IMR-90 (cell line): ENCODE measurements at regions not wholly inside any gene's neighbourhood (a gene's known extent, or its start where the extent isn't known, plus 50 kb on each side); places are given as distances from the start of the nearest gene placed in this dataset.
"Not testable (repeated sequence)": the region's sequence is repeated elsewhere in the genome, so short reads cannot be mapped to it uniquely, and the experiment has no call there.

Experiments
- ATAC-seq: fragments of 200-7000 bp; cut with Tn5 transposase; 2 replicates; pipeline ENCODE4 v1.9.1; 2020; ENCODE audit warnings: low read depth, mild to moderate bottlenecking, moderate library complexity
- BruUV-seq: library from RNA; stranded (reverse); fragments of 400-500 nt; replicated peaks from 2 replicates; lab custom pipeline; 2021; lab: Mats Ljungman, UMichigan
- CTCF ChIA-PET: fragments of 300-600 bp; formaldehyde crosslinking; extraction: SDS; loops from one replicate; lab custom pipeline; 2021; ENCODE audit warnings: antibody characterized with exemption; lab: Yijun Ruan, JAX
- POLR2A ChIA-PET: fragments of 300-600 bp; sonication (Branson Sonifier 250); formaldehyde crosslinking; loops from one replicate; lab custom pipeline; 2022; ENCODE audit warnings: antibody characterized with exemption; ENCODE audit not compliant: unreplicated experiment; lab: Charles Lee
- DNase-seq: peaks from one replicate; pipeline ENCODE4 v3.0.0; 2013
- H2AFZ ChIP-seq: replicated peaks from 2 replicates; pipeline ENCODE3; 2013; ENCODE audit warnings: low read length, mild to moderate bottlenecking; ENCODE audit not compliant: poor library complexity
- H2AK5ac ChIP-seq: 2 replicates; pipeline ENCODE4 v1.6.1; 2013; ENCODE audit warnings: low read depth, low read length, inconsistent platforms
- H2AK9ac ChIP-seq: replicated peaks from 2 replicates; pipeline ENCODE3; 2013; ENCODE audit warnings: mild to moderate bottlenecking, low read depth, low read length, moderate library complexity; ENCODE audit not compliant: poor library complexity
- H2BK120ac ChIP-seq: 2 replicates; pipeline ENCODE4 v1.6.1; 2013; ENCODE audit warnings: low read depth, low read length, inconsistent platforms
- H2BK15ac ChIP-seq: 3 replicates; pipeline ENCODE4 v1.6.1; 2013; ENCODE audit warnings: low read depth, low read length, inconsistent platforms
- H2BK20ac ChIP-seq: 2 replicates; pipeline ENCODE4 v1.6.1; 2013; ENCODE audit warnings: low read depth, mild to moderate bottlenecking, inconsistent platforms, low read length, moderate library complexity
- H2BK5ac ChIP-seq: 2 replicates; pipeline ENCODE4 v1.6.1; 2013; ENCODE audit warnings: mild to moderate bottlenecking, low read depth, low read length, inconsistent platforms; ENCODE audit not compliant: poor library complexity, severe bottlenecking
- H3K14ac ChIP-seq: replicated peaks from 2 replicates; pipeline ENCODE4 v1.6.1; 2013; ENCODE audit warnings: low read depth, low read length, inconsistent platforms
- H3K18ac ChIP-seq: 2 replicates; pipeline ENCODE4 v1.6.1; 2013; ENCODE audit warnings: low read depth, low read length, control low read depth
- H3K23ac ChIP-seq: 2 replicates; pipeline ENCODE4 v1.6.1; 2013; ENCODE audit warnings: low read depth, low read length, inconsistent platforms
- H3K27ac ChIP-seq: 2 replicates; pipeline ENCODE4 v1.5.1; 2013; ENCODE audit warnings: mild to moderate bottlenecking, control low read depth, low read length; ENCODE audit not compliant: insufficient read depth
- H3K27me3 ChIP-seq: 2 replicates; pipeline ENCODE4 v1.6.1; 2013; ENCODE audit warnings: low read length; ENCODE audit not compliant: control insufficient read depth, insufficient read depth
- H3K36me3 ChIP-seq: 2 replicates; pipeline ENCODE4 v1.6.1; 2013; ENCODE audit warnings: low read length, mixed read lengths; ENCODE audit not compliant: control insufficient read depth, insufficient read depth
- H3K4ac ChIP-seq: 2 replicates; pipeline ENCODE4 v1.6.1; 2013; ENCODE audit warnings: low read depth, low read length, inconsistent platforms
- H3K4me1 ChIP-seq: 2 replicates; pipeline ENCODE4 v1.6.1; 2013; ENCODE audit warnings: low read length, mixed read lengths; ENCODE audit not compliant: control insufficient read depth, insufficient read depth
- H3K4me2 ChIP-seq: 2 replicates; pipeline ENCODE4 v1.6.1; 2013; ENCODE audit warnings: low read depth, mild to moderate bottlenecking, control low read depth, low read length, moderate library complexity
- H3K4me3 ChIP-seq: 2 replicates; pipeline ENCODE4 v1.5.1; 2013; ENCODE audit warnings: low read depth, mild to moderate bottlenecking, control low read depth, low read length, moderate library complexity; ENCODE audit not compliant: insufficient read depth
- H3K56ac ChIP-seq: 2 replicates; pipeline ENCODE4 v1.6.1; 2013; ENCODE audit warnings: low read length, inconsistent platforms; ENCODE audit not compliant: insufficient read depth; ENCODE audit errors: extremely low read depth
- H3K79me1 ChIP-seq, 2 experiments: 2 replicates each; pipeline ENCODE4 v1.6.1; 2013; ENCODE audit warnings: low read length in 2 of 2, inconsistent platforms in 1 of 2, low read depth in 1 of 2
- H3K9ac ChIP-seq: 2 replicates; pipeline ENCODE4 v1.6.1; 2013; ENCODE audit warnings: low read depth, low read length, control low read depth
- H3K9me1 ChIP-seq: 2 replicates; pipeline ENCODE4 v1.6.1; 2013; ENCODE audit warnings: low read length, inconsistent platforms; ENCODE audit not compliant: insufficient read depth
- H3K9me3 ChIP-seq: 2 replicates; pipeline ENCODE4 v1.6.1; 2013; ENCODE audit warnings: low read length; ENCODE audit not compliant: control insufficient read depth, insufficient read depth
- H4K20me1 ChIP-seq: 2 replicates; pipeline ENCODE4 v1.6.1; 2013; ENCODE audit warnings: low read length, inconsistent platforms; ENCODE audit not compliant: insufficient read depth
- H4K5ac ChIP-seq: 2 replicates; pipeline ENCODE4 v1.6.1; 2013; ENCODE audit warnings: mild to moderate bottlenecking, low read depth, low read length, control low read depth
- H4K8ac ChIP-seq, 2 experiments: 2 replicates each; pipeline ENCODE4 v1.6.1; 2013; ENCODE audit warnings: low read depth in 2 of 2, low read length in 2 of 2, control low read depth in 1 of 2, inconsistent platforms in 1 of 2
- H4K91ac ChIP-seq: 2 replicates; pipeline ENCODE4 v1.6.1; 2013; ENCODE audit warnings: low read depth, low read length, inconsistent platforms; ENCODE audit not compliant: insufficient read depth
- WGBS, 2 experiments: methylation state at CpG; one replicate each; pipeline versions ENCODE4 v1.1.5 to v1.1.7; 2013; ENCODE audit warnings: missing lambda C conversion rate in 2 of 2; ENCODE audit not compliant: insufficient read length in 1 of 2; ENCODE audit errors: extremely low coverage in 2 of 2; 5-methylcytosine and 5-hydroxymethylcytosine counted together
- dilution Hi-C: fragments of 300-500 bp; cut with HindIII; formaldehyde crosslinking; loops from one replicate; pipeline ENCODE4 v1.14.3; 2018; ENCODE audit warnings: low sequenced_read_pairs; ENCODE audit not compliant: unreplicated experiment
- in situ Hi-C: fragments of 300-500 bp; cut with MboI; formaldehyde crosslinking; loops from 3 replicates; pipeline ENCODE4 v1.14.3; 2019; ENCODE audit warnings: low sequenced_read_pairs, inconsistent platforms, mixed read lengths
- intact Hi-C: fragments of 100-400 bp; cut with micrococcal nuclease; formaldehyde crosslinking; loops from 2 replicates; pipeline ENCODE4 v1.10.0; 2022

- POLR2A ChIA-PET, H2BK120ac ChIP-seq, in situ Hi-C loops, ATAC-seq, H3K14ac ChIP-seq, H2AK9ac ChIP-seq, H4K5ac ChIP-seq, H2AFZ ChIP-seq, H3K4ac ChIP-seq, intact Hi-C loops, H4K20me1 ChIP-seq, H4K8ac ChIP-seq, CTCF ChIA-PET, H3K27me3 ChIP-seq, H3K9me1 ChIP-seq, H2BK20ac ChIP-seq, H2BK5ac ChIP-seq, H3K18ac ChIP-seq, H2AK5ac ChIP-seq, H3K56ac ChIP-seq, H3K27ac ChIP-seq, H3K23ac ChIP-seq, H3K4me1 ChIP-seq, DNase-seq, H3K4me2 ChIP-seq, BruUV-seq, H3K36me3 ChIP-seq, H3K79me1 ChIP-seq, H2BK15ac ChIP-seq, H3K9ac ChIP-seq, dilution Hi-C loops, H3K4me3 ChIP-seq, H4K91ac ChIP-seq: not testable (repeated sequence)
- H3K9me3 ChIP-seq: peaks cover 13% of the 10 kb centered on the region
- 62% methylated on average over 11 of the region's 15 CpGs; no CpG with 5 or more reads in 1 of the 2 experiments for WGBS, 2 experiments
These were observed 4239.5 kb upstream of the OR11H1 start for GRCh38 chr22:11288246-11289220.

GRCh38 chr22:11298126-11298893 lies 4229.7 kb upstream of the OR11H1 start:
- not testable (repeated sequence) for H4K91ac ChIP-seq
- 0% methylated on average over 1 of the region's 5 CpGs; no CpG with 5 or more reads in 1 of the 2 experiments for WGBS, 2 experiments

More at GRCh38 chr22:11298126-11298893, 4229.7 kb upstream of the OR11H1 start:
- DNase-seq, H3K14ac ChIP-seq, H3K79me1 ChIP-seq, ATAC-seq, H4K20me1 ChIP-seq, POLR2A ChIA-PET, H3K4me3 ChIP-seq, H3K56ac ChIP-seq, H2BK5ac ChIP-seq, H2BK15ac ChIP-seq, H3K18ac ChIP-seq, H3K4me2 ChIP-seq, H4K8ac ChIP-seq, H2AK9ac ChIP-seq, H3K4ac ChIP-seq, H2AK5ac ChIP-seq, H3K23ac ChIP-seq, H3K4me1 ChIP-seq, H3K9ac ChIP-seq, H2AFZ ChIP-seq, intact Hi-C loops, H4K5ac ChIP-seq, H2BK20ac ChIP-seq, CTCF ChIA-PET, H3K27ac ChIP-seq, in situ Hi-C loops, H2BK120ac ChIP-seq, BruUV-seq, H3K36me3 ChIP-seq, H3K27me3 ChIP-seq, dilution Hi-C loops, H3K9me1 ChIP-seq: not testable (repeated sequence)
- peaks cover 17% of the 10 kb centered on the region for H3K9me3 ChIP-seq
